Tibial artery (tissue), 4 donors: ENCODE measurements at regions not wholly inside any gene's neighbourhood (a gene's known extent, or its start where the extent isn't known, plus 50 kb on each side); places are given as distances from the start of the nearest gene placed in this dataset.

Experiments
- DNase-seq, 2 donors: peaks; one replicate each; pipeline ENCODE4 v3.0.0-alpha.2; 2019
- H3K27ac ChIP-seq, 2 donors: fragments of 200-600 bp; sonication (generic) in 1 of 2; 1 replicate in 1 of 2; 2 replicates in 1 of 2; pipeline ENCODE4 v1.5.1; 2018 to 2019; ENCODE audit warnings: mild to moderate bottlenecking in 1 of 2
- H3K27me3 ChIP-seq, 2 donors: fragments of 200-600 bp; sonication (generic) in 1 of 2; one replicate each; pipeline versions ENCODE4 v1.5.1 to v1.6.0; 2016 to 2019
- H3K36me3 ChIP-seq, 3 donors: fragments of 200-600 bp; sonication (generic) in 2 of 3; one replicate each; pipeline ENCODE4 v1.5.1; 2016 to 2019; ENCODE audit warnings: mild to moderate bottlenecking in 2 of 3
- H3K4me1 ChIP-seq, 4 donors: fragments of 200-600 bp; sonication (generic) in 2 of 4; 1 replicate in 3 of 4; 2 replicates in 1 of 4; pipeline ENCODE4 v1.5.1; 2016 to 2019
- H3K4me3 ChIP-seq, 2 donors: fragments of 200-600 bp; sonication (generic) in 1 of 2; 1 replicate in 1 of 2; 2 replicates in 1 of 2; pipeline ENCODE4 v1.5.1; 2018 to 2019; ENCODE audit warnings: mild to moderate bottlenecking in 2 of 2
- H3K9me3 ChIP-seq, 3 donors: fragments of 200-600 bp; sonication (generic) in 1 of 3; one replicate each; pipeline ENCODE4 v1.5.1; 2016 to 2019
- intact Hi-C: fragments of 100-400 bp; cut with DNase I; formaldehyde crosslinking; loops from one replicate; pipeline ENCODE4 v1.15.0; 2023; ENCODE audit warnings: low total_unique reads
- TF ChIP-seq, protein P1 (sequence below), 2 experiments: fragments of 200-600 bp in 1 of 2; fragments of 450-650 bp in 1 of 2; IDR thresholded peaks; one replicate each; pipeline ENCODE4 v1.5.1; 2017 to 2019; ENCODE audit warnings: antibody characterized with exemption in 2 of 2, mild to moderate bottlenecking in 1 of 2, moderate library complexity in 1 of 2

DNA sequence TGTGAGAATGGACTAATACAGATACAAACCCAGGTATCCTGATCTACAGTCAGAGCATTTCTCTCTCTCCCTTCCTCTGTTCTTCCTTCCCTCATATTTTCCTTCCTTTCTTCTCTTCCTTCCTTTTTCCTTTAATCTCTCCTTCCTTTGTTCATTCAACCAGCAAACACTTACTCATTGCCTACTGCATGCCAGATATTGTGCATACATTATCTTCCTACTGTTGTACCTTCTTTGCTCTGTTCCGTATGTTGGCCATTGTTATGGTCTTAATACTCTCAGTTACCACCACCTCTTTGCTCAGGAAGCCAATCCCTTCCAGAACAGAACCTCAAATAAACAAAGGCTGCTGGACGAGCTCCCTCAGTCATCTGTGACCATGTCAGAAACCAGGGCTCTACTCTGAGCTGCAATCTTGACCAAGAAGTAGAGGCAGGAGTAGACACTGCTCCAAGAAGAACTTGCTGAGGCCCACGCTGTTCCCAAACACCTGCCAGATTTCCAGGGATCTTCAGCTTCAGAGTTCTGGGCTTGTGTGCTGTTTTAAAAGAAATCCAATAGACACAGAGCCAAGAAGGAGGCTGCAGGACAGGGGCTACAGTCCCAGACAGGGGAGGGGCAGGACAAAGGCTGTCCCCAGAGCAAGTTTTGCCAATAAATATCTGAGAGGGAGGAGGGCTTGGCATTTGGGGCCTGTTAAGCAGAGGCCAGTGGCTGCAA lies 526.7 kb upstream of the TBX3 start:
- TF ChIP-seq, protein P1, sequence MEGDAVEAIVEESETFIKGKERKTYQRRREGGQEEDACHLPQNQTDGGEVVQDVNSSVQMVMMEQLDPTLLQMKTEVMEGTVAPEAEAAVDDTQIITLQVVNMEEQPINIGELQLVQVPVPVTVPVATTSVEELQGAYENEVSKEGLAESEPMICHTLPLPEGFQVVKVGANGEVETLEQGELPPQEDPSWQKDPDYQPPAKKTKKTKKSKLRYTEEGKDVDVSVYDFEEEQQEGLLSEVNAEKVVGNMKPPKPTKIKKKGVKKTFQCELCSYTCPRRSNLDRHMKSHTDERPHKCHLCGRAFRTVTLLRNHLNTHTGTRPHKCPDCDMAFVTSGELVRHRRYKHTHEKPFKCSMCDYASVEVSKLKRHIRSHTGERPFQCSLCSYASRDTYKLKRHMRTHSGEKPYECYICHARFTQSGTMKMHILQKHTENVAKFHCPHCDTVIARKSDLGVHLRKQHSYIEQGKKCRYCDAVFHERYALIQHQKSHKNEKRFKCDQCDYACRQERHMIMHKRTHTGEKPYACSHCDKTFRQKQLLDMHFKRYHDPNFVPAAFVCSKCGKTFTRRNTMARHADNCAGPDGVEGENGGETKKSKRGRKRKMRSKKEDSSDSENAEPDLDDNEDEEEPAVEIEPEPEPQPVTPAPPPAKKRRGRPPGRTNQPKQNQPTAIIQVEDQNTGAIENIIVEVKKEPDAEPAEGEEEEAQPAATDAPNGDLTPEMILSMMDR (IDR thresholded peaks at IDR 0.05) = no peak
- Histone ChIP-seq H3K4me3 (no peak overlapping the region), H3K9me3 (no peaks in the 10 kb centered on the region), H3K36me3 (no peaks in the 10 kb centered on the region), H3K27ac (no peak overlapping the region), H3K4me1 (peaks cover 0 to 29% (median 20%) of the 10 kb centered on the region in 4 donors), H3K27me3 (no peaks in the 10 kb centered on the region)
- intact Hi-C loops = no loop called here
- no peak for DNase-seq

DNA sequence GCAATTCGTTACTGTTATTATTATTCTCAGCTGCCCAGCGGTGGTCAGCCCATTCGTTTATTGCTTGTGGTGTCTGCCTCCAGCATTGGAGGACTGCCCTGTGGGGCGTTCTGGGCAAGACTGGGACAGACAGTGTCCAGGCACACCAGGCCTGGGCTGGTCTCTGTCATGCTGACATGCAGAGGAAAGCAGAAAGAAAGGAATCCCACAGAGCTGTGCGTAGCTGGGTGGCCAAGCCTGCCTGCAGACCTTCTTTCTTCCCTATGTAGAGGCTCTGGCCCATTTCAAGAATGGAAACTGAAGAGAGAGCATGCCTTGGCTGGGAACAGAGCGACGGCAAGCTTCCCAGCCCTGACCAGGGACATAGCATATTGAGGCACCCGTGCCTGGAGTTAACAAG lies 525.3 kb upstream of the TBX3 start:
- TF ChIP-seq, protein P1 (IDR thresholded peaks at IDR 0.05) = no peak
- Histone ChIP-seq H3K9me3 (no peaks in the 10 kb centered on the region), H3K4me3 (no peak overlapping the region), H3K27ac (no peak overlapping the region), H3K27me3 (no peaks in the 10 kb centered on the region), H3K4me1 (peaks cover 0 to 29% (median 20%) of the 10 kb centered on the region in 4 donors), H3K36me3 (no peaks in the 10 kb centered on the region)
- intact Hi-C loops = no loop called here
- no peak for DNase-seq

DNA sequence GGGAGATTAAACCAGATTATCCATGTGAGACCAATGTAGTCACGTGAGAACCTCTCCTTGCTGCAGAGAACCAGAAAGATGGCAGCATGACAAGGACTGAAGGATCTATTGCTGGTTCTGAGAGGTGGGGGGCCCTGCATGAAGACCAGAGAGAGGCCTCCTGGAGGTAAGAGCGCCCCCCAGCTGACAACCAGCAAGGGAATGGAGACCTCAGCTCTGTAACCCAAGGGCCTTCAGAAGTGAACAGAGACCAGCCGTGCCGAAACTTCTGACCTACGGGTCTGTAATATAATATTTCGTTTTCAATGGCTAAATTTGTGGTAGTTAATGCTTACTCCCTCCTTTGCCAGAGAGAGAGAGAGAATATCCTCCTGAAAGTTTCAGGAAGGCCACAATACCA lies 524.1 kb upstream of the TBX3 start:
- intact Hi-C loops = no loop called here
- H3K27me3 ChIP-seq = no peaks in the 10 kb centered on the region
- DNase-seq = no peak

DNA sequence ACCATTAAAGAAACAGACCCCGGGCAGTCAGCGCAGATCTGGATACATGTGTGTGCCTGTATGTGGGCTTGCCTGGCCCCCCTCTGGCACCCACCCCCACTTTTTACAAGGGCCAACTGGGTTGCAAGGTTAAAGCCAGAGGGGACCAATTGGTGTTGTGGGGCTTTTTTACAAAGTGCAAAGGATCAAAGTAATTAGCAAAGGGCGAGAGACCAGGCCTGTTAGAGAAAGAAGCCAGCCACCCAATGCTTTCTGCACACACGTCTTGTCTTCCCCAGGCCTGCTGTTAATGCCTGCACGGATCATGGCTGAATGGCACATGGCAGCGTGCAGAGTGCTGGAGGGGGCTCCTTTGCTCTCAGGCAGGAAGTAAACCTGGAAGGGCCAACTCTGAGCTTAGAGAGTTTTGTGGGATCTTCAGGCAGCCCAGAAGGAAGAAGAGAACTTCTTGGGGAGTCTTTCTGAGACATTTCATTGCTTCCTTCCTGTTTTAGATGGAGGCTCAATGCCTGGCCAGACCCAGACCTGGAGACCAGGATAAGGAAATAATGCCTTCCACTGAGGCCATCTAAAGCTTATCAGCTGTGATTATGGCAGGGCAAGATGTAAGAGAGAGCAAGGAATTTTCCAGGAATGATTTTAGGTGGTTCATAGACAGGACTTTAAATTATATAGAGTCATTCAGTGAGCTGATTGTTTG lies 523.4 kb upstream of the TBX3 start:
- no peaks in the 10 kb centered on the region for H3K27me3 ChIP-seq
- no peaks in the 10 kb centered on the region for H3K9me3 ChIP-seq
- intact Hi-C loops = no loop called here
- TF ChIP-seq, protein P1 (IDR thresholded peaks at IDR 0.05) = no peak
- H3K4me3 ChIP-seq = no peak overlapping the region
- H3K4me1 ChIP-seq = peaks cover 0 to 16% (median 7%) of the 10 kb centered on the region in 4 donors
- H3K27ac ChIP-seq = no peak overlapping the region
- DNase-seq = no peak
- H3K36me3 ChIP-seq = no peaks in the 10 kb centered on the region

More for the DNA sequence above, 524.1 kb upstream of the TBX3 start:
- Histone ChIP-seq H3K4me3 (no peak overlapping the region), H3K4me1 (peaks cover 0 to 20% (median 11%) of the 10 kb centered on the region in 4 donors), H3K36me3 (no peaks in the 10 kb centered on the region), H3K27ac (no peak overlapping the region), H3K9me3 (no peaks in the 10 kb centered on the region)
- TF ChIP-seq, protein P1 (IDR thresholded peaks at IDR 0.05) = no peak

DNA sequence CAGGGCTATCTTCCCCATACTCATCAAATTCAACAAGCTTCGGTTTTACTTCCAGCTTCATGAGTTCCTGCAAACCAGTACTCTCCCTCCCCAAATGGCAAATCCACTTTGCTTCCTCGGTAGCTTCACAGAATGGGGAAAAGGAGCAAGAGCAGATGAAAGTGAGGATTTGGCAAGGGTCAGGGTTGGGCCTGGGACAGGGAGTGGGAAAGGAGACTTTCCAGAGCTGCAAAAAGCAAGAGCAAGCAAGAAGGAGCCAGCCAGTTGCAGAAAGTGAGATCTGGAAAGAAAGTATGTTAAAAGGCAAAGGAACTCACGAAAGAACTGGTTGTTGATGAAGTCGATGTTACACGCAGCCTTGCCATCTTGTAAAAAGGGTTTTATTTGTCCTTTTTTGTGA lies 522.8 kb upstream of the TBX3 start:
- Histone ChIP-seq H3K4me3 (no peak overlapping the region), H3K36me3 (no peaks in the 10 kb centered on the region), H3K27me3 (no peaks in the 10 kb centered on the region), H3K27ac (no peak overlapping the region), H3K9me3 (no peaks in the 10 kb centered on the region), H3K4me1 (peaks cover 0 to 12% (median 7%) of the 10 kb centered on the region in 4 donors)
- intact Hi-C loops = no loop called here
- TF ChIP-seq, protein P1 (IDR thresholded peaks at IDR 0.05) = no peak
- DNase-seq = no peak
